HG02885 (cell line): ENCODE measurements at regions not wholly inside any gene's neighbourhood (a gene's known extent, or its start where the extent isn't known, plus 50 kb on each side); places are given as distances from the start of the nearest gene placed in this dataset.
"Not testable (repeated sequence)": the region's sequence is repeated elsewhere in the genome, so short reads cannot be mapped to it uniquely, and the experiment has no call there.

Experiments
- ATAC-seq: cut with Tn5 transposase; IDR thresholded peaks from one replicate; pipeline ENCODE4 v1.9.1; 2021; ENCODE audit warnings: mild to moderate bottlenecking; ENCODE audit not compliant: unreplicated experiment, poor library complexity

DNA sequence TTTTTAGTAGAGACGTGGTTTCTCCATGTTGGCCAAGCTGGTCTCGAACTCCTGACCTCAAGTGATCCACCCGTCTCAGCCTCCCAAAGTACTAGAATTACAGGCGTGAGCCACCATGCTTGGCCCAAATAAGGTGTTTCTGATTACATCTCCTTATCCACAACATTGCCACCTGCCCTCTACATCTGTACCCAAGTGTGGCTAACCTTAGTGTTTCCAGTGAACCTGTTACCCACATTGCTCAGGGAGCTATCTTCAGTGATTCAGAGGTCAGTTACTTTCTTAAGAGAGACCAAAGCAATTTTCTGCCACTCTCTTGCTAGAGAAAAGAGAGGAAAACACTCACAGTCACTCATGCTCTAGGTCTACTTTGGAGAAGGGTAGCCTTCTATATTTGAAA is 115.0 kb upstream of the SLC39A10 start:
- ATAC-seq, result no peak

- ATAC-seq, result no peak
Measured at GRCh38 chr2:195538937-195539336, 118.1 kb upstream of the SLC39A10 start.

DNA sequence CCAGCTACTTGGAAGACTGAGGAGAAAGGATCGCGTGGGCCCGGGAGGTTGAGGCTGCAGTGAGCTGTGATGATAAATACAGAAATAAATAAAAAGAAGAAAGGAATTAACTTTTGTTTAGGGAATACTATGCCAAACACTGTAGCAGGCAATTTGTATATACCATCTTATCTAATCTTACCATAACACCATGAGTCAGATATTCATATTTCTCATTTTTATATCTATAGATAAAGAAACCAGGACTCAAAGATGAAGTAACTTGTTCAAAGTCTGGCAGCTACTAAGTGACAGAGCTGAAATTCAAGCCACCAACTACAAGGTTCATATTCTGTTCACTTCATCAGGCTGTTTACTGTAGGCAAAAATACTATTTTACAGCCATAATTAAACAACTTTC is 119.2 kb upstream of the SLC39A10 start:
- ATAC-seq, result no peak

DNA sequence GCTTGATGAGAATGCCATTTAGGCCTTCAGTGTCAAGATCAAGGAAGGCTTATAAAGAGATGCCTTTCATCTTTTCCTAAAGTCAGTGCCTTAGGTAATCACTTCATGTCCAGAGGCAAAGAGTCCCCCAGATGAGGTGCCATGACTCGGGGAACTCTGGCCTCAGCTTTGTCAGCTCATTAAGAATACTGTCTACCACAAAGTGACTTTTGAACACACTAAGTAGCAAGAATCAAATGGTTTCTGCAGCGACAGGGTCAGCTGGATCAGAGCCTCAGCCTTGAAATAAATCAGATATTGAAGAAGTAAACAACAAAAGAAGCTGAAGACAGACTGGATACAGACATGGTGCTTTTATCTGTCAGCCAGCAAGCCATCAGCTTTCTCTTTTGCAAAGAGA is 120.1 kb upstream of the SLC39A10 start:
- no peak for ATAC-seq

DNA sequence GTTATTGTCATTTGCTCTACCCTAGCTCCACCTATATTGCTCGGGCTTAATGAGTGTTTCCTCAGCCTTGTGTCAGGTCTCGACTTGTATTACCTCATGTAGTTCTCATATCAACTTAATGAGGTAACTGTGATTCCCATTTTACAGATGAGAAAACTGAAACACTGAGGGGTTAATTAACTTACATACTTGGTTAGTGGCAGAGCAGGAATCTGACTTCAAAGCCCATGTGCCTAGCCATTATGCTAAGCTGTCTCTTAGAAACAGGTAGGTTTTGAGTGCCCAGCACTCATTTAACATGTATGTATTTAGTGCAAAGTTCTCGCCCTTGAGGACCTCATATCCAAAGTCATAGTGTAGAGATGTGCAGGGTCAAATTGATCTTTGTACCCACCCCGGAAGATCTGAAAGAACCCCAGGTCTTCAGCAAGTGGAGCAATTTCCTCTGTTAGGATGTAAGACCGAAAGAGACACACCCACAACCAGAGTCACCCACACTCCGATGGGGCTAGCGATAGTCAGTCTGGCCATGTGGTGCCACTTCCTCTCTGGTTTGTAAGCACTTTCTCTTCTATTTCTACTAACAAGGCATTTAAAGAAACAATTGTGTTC is 121.0 kb upstream of the SLC39A10 start:
- peak; percentile 88 for ATAC-seq

GRCh38 chr2:195534971-195535370 is 122.1 kb upstream of the SLC39A10 start:
- no peak for ATAC-seq

DNA sequence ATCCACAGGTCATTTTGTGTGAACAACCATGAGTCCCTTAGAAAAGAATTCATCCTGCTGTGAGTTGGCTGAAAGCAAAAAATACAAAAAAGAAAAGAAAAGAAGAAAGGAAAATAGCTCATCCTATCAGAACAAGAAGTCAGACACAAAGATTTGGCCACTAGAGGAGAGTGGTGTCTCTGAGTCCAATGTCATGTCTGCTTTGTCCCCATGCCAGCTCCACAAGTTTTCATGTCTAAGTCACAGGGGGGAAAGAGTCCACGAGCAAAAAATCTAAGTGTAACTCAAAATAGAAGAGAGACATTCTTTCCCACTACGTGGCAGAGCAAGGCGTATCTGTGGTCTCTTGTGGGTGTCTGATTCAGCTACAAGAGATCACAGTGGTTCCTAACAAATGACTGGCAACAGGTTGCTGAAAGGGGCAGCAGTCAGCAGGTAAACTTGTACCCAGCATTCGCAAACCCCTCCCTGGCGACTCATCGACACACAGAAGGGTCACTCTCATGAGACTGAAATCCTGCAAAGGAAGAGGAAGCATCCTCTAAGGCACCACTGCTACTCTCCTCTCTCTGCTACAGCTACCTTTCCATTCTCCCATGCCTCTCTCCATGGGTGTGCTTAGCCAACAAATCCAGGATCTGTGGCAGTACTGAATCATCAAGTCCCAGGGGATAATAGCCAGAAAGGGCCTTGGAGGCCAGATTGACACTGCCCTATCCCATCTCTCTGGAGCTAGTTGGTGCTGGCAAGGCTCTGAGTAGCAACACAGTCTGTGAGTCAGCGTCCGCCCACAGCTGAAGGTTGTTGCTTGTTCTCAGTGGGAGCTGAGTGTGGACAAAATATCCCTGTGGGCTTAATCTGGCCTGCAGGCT is 123.0 kb upstream of the SLC39A10 start:
- ATAC-seq, result peak; percentile 27

GRCh38 chr2:195532628-195533271 is 124.3 kb upstream of the SLC39A10 start:
- peak; percentile 46 for ATAC-seq

- no peak for ATAC-seq
Measured at GRCh38 chr2:195532255-195532627, 124.8 kb upstream of the SLC39A10 start.

DNA sequence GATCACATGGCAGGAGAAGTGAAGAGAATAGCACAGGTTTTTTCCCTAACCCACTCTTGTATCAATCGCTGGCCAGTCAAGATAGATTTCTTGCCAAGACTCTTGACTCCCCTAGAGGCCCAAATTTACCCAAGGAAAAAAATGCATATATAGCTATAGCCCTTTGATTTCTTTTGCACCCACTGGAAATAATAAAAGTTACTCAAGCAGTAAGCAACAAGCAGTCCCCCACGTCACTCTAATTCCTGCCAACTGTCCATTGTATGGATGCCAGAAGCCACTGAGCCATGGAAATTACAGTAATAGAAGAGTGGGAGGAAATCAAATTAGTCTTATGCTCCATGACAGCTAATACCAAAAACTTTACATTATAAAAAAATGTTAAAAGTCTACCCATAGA is 125.3 kb upstream of the SLC39A10 start:
- ATAC-seq, result no peak

GRCh38 chr2:195523242-195523641 is 133.8 kb upstream of the SLC39A10 start:
- ATAC-seq, result not testable (repeated sequence)

DNA sequence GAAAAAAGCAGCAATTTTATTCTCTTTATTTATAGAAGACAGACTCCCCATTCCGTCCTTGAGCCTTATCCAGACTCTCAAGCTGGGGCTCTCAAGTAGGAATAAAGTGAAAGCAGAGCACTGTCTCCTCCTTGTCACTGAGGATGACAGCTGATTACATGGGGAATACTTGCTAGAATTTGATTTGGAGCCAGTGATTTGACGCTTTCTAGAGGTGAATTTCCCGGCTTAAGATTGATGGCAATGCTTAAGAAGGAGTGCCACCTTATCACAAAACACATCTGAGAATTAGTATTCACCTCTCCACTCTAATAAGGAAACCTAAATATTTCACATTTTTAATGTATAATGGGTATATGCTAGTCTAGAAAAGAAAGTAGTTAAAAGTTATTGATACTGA is 135.4 kb upstream of the SLC39A10 start:
- no peak for ATAC-seq

- ATAC-seq, result no peak
Measured at GRCh38 chr2:195520671-195521155, 136.3 kb upstream of the SLC39A10 start.

DNA sequence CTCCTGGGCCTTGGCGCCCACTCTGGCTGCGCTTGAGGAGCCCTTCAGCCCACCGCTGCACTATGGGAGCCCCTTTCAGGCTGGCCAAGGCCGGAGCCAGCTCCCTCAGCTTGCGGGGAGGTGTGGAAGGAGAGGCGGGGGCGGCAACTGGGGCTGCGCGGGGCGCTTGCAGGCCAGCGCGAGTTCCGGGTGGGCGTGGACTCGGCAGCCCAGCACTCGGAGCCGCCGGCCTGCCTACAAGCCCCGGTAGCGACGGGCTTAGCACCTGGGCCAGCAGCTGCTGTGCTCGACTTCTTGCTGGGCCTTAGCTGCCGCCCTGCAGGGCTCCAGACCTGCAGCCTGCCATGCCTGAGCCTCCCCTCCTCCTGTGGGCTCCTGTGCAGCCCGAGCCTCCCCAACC is 141.5 kb upstream of the SLC39A10 start:
- no peak for ATAC-seq

- no peak for ATAC-seq
Measured at GRCh38 chr2:195514365-195514764, 142.7 kb upstream of the SLC39A10 start.

DNA sequence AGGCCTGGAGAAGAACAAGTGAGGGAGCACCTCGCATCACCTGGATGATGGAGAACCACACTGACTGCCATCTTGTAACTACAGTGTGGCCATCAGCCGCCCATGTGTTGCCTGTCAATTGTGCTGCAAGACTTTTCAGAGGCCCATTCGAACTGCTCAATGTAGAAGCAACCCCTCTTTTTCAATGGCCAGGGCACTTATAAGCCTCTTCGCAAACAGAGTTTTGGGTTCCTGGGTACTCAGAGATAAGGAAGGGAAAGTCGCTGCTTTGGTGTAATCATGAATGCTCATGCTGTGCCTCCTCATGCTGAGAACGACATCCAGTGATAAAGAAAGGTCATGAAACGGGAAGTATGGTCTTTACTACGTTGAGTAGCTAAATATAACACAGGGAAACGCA is 143.9 kb upstream of the SLC39A10 start:
- no peak for ATAC-seq

DNA sequence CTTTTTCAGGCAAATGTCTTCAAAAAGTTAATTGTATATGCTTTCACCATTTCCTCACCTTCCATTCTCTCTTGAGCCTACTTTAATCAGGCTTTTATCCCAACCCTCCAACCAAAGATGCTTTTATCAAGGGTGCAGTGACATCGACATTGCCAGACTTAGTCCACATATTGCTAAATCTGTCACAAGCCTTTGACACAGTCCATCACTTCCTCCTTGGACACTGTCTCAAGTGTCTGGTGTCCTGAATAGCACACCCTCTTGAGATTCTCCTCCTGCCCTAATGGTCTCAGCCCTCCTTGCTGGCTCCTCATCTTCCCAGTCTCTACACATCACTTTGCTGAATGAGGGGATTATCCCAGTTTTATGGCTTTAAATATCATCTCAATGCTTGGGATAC is 147.5 kb upstream of the SLC39A10 start:
- no peak for ATAC-seq

GRCh38 chr2:195508139-195508455 is 148.9 kb upstream of the SLC39A10 start:
- no peak for ATAC-seq

GRCh38 chr2:195507447-195508138 is 149.4 kb upstream of the SLC39A10 start:
- no peak for ATAC-seq

DNA sequence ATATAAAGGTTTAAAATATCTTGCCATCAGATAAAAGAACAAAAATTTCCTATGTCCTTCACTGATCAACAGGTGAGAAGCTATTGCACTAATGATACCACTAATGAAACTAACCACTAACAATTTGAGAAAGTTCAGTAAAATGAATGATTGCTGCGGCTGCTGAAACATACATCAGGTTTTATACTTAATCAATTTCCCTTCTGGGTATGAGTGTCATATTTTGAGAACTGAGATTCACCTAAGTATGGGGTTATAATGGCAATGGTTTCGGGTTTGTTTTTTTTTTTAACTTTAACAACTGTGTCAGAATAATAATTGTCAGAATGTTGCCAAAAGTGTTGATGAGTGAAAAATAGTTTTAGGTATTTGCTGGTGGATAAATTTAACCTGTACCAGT is 151.3 kb upstream of the SLC39A10 start:
- ATAC-seq, result peak; percentile 94

DNA sequence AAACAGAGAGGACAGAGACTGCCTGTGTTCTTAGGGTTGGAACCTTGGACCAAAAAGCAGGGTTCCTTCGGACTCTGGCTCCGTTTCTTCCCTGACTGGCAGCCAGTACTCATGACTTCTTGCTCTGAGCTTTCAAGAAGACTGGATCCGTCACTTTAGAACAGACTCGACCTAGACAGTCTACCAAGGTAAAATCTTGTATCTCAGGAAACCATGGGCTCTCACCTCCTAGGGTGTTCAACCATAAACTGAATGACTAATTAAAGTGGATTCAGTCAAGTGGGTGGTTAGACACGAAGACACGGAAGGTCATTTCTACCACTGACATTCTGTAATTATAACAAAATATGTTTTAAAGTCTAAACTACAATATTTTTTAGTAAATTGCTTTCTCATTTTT is 153.8 kb upstream of the SLC39A10 start:
- ATAC-seq, result no peak
